ENCODE measurements at regions not wholly inside any gene's neighbourhood (a gene's known extent, or its start where the extent isn't known, plus 50 kb on each side); places are given as distances from the start of the nearest gene placed in this dataset.

GRCh38 chrX:140848800-140849199, 139.2 kb downstream of the LINC00632 start:
- DNase-seq (ENCODE audit: low read depth in 2 of 3, low spot score in 1 of 3), result no peak

- no peak for DNase-seq (ENCODE audit: low read depth in 2 of 3, low spot score in 1 of 3)
Measured at GRCh38 chrX:140860718-140861117, 141.7 kb upstream of the SPANXB1 start.

DNA sequence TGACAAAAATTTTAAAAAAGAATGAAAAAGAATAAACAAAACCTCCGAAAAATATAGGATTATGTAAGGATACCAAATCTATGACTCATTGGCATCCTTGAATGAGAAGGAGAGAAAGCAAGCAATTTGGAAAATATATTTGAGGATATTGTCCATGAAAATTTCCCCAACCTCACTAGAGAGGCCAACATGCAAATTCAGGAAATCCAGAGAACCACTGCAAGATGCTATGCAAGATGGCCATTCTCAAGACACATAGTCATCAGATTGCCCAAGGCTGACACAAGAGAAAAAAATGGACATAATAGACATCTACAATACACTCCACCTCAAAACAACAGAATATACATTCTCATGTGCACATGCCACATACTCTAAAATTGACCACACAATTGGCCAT, 135.9 kb upstream of the SPANXB1 start:
- no peak for DNase-seq (ENCODE audit: low read depth in 2 of 3, low spot score in 1 of 3)

DNA sequence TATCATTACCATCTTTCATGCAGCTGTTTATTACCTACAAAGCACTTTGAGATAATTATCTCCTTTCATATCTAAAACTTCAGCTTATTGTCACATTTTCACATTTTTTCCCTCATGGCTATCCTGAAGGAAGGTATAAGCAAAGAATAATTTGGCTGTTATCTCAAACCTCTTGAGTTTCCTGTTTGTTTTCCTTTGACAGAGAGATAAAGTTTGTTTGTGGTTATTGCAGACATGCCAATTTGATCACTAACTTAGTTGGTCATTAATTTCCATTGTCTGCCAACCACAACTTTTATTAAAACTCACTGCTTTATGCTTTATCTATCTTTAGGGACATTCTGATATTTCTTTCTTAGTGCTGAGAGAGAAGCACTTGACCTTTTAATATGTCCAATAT, 89.8 kb upstream of the SPANXB1 start:
- DNase-seq (ENCODE audit: low read depth in 2 of 3, low spot score in 1 of 3), result no peak

GRCh38 chrX:140913802-140914501, 88.4 kb upstream of the SPANXB1 start:
- DNase-seq (ENCODE audit: low read depth in 2 of 3, low spot score in 1 of 3), result no peak

DNA sequence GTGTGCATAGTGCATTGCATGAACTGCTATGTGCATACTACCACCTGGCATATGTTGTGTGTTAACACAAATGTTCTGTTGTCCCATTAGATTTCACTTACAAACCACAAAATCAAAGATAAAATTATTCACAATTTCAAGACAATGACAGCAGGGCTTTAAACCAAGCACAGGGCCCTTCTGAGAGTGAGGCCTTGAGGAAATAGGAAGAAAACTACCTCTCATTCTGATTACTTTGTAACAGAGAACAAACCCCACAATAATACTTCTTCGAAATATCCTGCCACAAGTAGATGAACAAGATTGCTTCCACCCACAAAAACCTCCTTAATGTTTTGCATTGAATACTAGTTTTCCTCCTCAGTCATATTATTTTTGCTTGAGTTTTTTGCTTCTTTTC, 85.5 kb upstream of the SPANXB1 start:
- no peak for DNase-seq (ENCODE audit: low read depth in 2 of 3, low spot score in 1 of 3)

- DNase-seq (ENCODE audit: low read depth in 2 of 3, low spot score in 1 of 3), result no peak
Measured at GRCh38 chrX:140917354-140918115, 84.9 kb upstream of the SPANXB1 start.

DNA sequence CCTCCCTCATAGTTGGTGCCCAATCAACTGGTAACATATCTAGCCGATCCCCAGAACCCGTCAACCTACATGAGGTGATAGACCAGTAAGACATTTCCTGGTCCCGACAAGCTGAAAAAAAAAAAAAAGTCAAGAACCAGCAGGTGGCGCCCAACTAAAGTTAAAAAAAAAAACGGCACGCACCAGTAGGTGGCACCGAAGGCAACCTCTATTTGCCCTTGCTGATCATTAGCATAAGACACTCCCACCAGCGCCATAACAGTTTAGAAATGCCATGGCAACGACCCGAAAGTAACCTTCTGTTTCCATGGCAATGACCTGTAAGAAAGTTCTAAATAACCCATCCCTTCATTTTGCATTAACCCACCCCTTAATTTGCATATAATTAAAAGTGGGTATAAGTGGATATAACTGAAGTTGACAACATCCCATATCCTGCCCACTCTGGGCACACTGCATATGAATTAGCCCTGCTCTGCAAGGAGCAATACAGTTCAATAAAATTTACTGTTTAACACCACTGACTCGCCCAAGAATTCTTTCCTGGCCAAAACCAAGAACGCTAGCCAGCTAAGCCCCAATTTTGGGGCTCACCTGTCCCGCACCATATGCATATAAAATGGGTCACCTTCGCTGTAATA, 83.9 kb upstream of the SPANXB1 start:
- DNase-seq (ENCODE audit: low read depth in 2 of 3, low spot score in 1 of 3), result peak; percentile 1 to 39 (median 13)

DNA sequence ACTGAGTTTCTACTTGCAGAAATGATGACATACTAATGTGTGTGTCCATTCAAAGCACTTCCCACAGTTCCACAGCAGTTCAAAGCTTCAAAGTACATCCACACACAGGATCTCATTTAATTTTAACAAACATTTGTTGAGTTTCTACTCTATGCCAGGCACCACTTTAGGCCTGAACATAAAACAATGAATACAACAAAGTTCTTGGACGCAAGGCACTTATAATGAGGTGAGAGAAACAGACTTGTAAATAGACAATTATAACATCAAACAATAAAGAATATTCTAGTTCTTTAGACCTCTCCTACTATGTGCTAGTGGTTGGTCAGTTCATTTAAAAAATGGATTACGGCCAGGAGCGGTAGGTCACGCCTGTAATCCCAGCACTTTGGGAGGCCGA, 82.0 kb upstream of the SPANXB1 start:
- no peak for DNase-seq (ENCODE audit: low read depth in 2 of 3, low spot score in 1 of 3)

GRCh38 chrX:140923118-140923517, 79.3 kb upstream of the SPANXB1 start:
- no peak for DNase-seq (ENCODE audit: low read depth in 2 of 3, low spot score in 1 of 3)

DNA sequence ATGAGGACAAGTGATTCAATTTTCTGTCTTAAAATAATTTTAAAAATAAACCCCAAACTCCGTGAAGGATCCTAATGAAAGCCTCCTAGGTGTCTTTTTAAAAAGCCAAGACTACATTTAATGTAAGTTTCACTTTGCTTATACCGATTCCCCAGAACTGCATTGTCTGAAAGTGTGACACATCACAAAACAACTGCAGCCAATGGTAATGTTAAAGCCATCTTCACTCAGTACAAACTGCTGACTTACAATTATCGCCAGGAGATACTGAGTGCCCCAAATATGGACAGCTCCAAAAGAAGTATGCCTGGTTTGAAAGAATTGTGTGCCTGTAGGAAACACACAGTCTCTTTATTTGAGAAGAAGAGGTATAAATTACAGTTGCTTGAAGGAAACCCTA, 73.7 kb upstream of the SPANXB1 start:
- no peak for DNase-seq (ENCODE audit: low read depth in 2 of 3, low spot score in 1 of 3)

- no peak for DNase-seq (ENCODE audit: low read depth in 2 of 3, low spot score in 1 of 3)
Measured at GRCh38 chrX:140933016-140933415, 69.4 kb upstream of the SPANXB1 start.

DNA sequence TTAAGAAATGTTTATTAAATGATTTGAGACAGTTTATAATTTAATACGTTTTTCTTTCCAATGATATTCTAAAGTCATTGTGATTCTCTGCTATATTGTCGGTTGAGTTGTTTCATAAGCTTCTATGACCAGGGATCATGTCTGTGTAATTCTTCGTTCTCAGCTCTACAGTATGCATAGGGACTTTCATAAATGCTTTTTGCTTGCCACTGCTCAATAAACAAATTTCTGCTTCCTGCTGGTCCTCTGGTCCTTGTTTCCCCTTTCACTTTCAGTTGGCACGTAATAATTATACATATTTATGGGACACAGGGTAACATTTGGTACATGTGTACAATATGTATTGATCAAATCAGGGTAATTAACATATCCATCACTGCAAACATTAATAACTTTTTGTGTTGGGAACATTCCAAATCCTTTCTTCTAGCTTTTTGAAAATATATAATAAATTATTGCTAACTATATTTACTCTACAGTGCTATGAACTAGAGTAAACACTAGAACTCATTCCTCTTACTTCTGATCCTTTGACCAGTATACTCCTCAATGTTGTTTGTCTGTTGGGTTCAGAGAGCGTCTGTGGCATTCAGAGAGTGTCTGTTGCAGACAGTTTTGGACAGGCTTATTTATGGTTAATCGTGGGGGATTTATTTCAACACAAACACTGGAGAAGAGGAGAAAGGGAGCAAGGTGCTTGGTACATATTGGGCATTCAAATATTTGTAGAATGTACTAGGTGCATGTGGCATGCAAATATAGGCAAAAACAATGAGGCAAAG, 68.3 kb upstream of the SPANXB1 start:
- DNase-seq (ENCODE audit: low read depth in 2 of 3, low spot score in 1 of 3), result no peak

GRCh38 chrX:140943513-140943912, 58.9 kb upstream of the SPANXB1 start:
- no peak for DNase-seq (ENCODE audit: low read depth in 2 of 3, low spot score in 1 of 3)

- no peak for DNase-seq (ENCODE audit: low read depth in 2 of 3, low spot score in 1 of 3)
Measured at GRCh38 chrX:140944710-140945109, 57.7 kb upstream of the SPANXB1 start.

DNA sequence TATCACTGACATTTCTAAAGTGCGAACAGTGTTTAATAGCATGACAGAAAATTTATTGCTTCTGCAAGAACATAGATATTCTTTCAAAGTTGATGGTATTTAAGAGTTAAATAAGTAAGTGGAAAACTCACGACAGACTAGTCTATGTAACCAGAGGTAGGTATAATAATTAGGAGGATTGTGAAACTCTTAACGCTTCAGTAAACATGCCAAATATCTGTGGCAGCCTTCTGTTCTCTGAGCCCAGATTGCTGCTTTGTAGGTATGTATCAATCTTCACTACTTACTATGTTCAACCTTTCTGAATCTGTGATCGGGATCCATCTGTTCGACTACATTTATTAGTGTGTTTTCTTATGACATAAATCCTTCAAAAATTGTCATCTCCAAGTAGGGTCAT, 53.6 kb upstream of the SPANXB1 start:
- no peak for DNase-seq (ENCODE audit: low read depth in 2 of 3, low spot score in 1 of 3)

- DNase-seq (ENCODE audit: low read depth in 2 of 3, low spot score in 1 of 3), result no peak
Measured at GRCh38 chrX:140949233-140949632, 53.2 kb upstream of the SPANXB1 start.
